KOPT-K1 (cell line): ENCODE measurements at regions not wholly inside any gene's neighbourhood (a gene's known extent, or its start where the extent isn't known, plus 50 kb on each side); places are given as distances from the start of the nearest gene placed in this dataset.

ENCODE experiments used
- H3K27ac ChIP-seq: fragments of 200-600 bp; sonication (generic); 2 replicates; pipeline ENCODE4 v1.5.1; 2016; ENCODE audit warnings: antibody characterized with exemption, mild to moderate bottlenecking, low read depth, low read length; ENCODE audit not compliant: poor library complexity, severe bottlenecking
- H3K36me3 ChIP-seq: fragments of 200-600 bp; sonication (generic); 2 replicates; pipeline ENCODE4 v1.5.1; 2017; ENCODE audit warnings: antibody characterized with exemption, mild to moderate bottlenecking, low read length, moderate library complexity; ENCODE audit not compliant: insufficient read depth
- H3K9me3 ChIP-seq: fragments of 200-600 bp; sonication (generic); 2 replicates; pipeline ENCODE4 v1.5.1; 2017; ENCODE audit warnings: antibody characterized with exemption, low read length, mild to moderate bottlenecking; ENCODE audit not compliant: insufficient read depth, poor library complexity, severe bottlenecking

DNA sequence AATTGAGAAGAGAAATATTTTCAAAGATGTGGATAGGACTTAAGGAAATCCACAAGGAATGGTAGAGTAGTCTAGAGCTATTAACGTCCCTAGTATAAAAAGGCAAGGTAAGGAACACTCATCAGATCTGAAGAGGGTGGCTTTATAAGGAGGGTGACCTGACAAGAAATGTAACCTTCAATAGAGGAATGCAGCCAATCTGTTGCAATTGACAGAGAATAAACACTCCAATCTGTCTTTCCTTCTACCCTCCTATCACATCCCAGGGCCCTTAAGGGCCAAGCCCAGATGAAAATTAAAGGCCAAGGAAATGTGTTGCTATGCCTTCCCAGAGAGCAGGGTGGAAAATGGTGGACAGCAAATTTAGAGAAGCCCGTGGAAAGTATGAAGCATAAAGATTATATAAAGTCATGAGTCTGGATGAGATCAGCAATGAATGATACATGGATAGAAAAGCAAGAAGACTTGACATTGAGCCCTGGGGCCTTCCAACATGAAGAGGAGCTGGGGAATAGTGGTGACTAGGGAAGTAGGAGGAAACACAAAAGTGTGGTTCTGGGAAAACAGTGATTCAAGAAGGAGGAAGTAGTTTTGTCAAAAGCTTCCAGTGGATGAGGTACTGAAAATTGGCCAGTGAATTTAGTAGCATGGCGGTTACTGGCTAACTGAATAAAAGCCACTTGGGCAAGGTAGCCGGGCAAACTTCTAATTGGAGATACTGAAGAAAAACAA is 270.6 kb upstream of the TANK start:
- Histone ChIP-seq H3K36me3 (no peaks in the 10 kb centered on the region), H3K27ac (no peak overlapping the region), H3K9me3 (no peaks in the 10 kb centered on the region)

DNA sequence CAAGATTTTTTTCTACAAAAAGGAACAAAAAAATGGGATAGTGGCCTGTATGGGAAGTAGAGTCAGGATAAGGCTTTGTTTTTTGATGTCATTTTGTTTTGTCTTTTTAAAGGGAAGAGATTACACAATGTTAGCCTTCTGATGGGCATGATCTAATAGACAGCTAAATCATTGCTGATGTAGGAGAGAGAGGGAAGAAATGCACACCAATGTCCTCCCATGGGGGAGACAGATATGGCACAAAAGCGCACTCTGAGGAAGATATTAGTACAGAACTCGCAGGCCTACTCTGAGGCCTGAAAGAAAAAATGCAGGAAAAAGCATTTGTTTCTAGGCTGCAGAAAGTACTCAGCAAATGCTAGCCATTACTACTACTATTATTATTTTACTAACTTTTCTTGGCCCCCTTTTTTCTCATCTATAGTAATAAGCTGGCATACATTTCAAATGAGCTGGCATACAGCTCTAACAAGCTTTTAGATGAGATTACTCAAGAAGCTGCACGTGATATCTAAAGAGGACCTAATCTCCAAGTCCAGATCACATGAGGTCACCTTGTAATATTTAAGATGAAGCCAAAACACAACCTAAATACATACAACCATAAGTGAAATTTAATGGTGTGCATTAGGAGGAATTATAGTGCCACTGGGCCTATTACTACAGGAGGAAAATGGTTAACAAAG is 269.4 kb upstream of the TANK start:
- H3K36me3 ChIP-seq = no peaks in the 10 kb centered on the region
- no peak overlapping the region for H3K27ac ChIP-seq
- H3K9me3 ChIP-seq = no peaks in the 10 kb centered on the region

DNA sequence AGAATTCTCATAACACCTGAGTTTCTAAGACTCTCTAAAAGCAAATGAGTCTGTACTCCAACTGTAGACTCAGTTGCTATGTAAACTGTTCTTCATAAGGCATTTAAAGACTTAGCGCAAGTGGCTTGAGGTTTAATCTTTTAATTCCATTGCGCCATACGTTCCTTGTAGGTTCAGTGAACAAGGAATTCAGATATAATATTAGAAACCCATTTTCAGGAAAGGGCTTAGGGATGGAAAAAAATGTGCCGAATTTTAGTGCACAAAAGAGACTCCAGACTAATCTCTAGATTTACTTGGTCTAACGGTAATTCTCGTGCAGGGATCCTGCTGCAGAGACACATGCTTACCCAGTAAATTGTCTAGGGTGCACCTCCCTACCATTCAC is 268.9 kb upstream of the TANK start:
- Histone ChIP-seq H3K27ac (no peak overlapping the region), H3K9me3 (no peaks in the 10 kb centered on the region), H3K36me3 (no peaks in the 10 kb centered on the region)

DNA sequence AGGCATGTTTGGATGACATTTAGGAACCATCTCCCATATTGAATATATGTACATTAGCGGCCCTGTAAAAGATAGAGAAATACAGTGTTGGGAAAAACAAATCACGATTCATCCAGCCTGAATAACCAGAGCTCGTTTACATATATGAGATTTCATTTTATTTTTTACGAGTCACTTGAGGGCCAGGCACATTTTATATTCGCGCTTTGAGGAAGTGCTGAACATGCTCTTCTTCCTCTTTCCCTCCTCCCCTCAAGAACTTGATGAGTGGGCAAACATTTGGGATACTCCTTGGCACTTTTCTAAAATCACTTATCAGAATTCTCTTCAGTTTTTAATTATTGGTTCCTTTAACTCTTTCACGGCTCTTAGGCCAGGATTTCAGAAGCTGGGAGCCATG is 268.0 kb upstream of the TANK start:
- no peaks in the 10 kb centered on the region for H3K9me3 ChIP-seq
- H3K36me3 ChIP-seq = no peaks in the 10 kb centered on the region
- H3K27ac ChIP-seq = no peak overlapping the region

DNA sequence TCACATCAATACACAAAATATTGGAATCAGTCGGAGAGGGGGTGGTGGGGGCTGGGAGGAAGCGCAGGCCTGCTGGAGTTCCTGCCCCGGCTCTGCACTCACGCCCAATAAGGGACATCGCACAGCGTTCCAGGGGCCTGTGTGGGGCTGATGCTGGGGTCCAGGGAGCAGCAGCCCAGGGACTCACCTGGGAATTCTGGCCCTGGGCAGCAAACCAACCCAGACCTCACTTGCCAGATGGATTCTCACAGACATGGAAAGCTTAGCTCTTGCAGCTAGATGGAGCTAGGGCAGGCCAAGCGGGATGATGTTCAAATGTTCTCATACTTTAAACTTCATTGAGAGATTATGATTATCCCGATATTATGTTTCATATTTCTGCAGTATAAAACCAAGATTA is 266.6 kb upstream of the TANK start:
- Histone ChIP-seq H3K9me3 (no peaks in the 10 kb centered on the region), H3K27ac (no peak overlapping the region), H3K36me3 (no peaks in the 10 kb centered on the region)

DNA sequence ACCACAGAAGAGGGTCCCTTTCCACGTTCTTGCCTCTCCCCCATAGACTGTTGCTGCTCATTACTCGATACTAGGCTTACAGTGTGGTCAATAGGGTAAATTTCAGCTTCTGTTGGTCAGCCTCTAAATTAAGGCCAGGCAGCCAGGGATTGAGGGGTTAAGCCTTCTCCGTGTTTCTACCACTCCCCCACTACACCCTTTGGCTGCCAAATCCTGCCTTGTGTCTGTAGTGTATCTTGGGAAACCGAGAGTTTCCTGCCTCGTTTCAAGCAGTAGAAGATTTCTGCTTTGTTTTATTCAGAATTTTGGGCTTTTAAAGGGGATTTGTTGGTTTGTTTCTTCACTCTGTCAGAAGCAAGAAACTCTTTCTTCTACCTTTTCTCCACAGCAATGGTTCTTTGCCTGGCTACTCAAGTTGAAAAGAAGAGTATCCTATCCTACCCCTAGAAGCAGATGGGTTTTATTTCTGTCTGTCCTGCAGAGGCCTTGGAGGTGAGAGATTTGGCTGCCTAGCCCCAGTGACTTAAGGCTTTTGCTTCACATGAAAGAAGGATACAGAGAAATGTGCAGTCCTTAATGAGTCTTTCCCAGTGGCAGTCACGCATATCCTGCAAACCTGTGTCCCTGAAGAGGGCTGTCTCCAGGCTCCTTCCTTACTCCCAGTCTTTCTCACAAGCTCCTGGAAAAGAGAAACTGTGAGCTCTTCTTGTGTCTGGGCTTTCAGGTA is 261.5 kb upstream of the TANK start:
- H3K9me3 ChIP-seq = no peaks in the 10 kb centered on the region
- H3K27ac ChIP-seq = no peak overlapping the region
- H3K36me3 ChIP-seq = no peaks in the 10 kb centered on the region

DNA sequence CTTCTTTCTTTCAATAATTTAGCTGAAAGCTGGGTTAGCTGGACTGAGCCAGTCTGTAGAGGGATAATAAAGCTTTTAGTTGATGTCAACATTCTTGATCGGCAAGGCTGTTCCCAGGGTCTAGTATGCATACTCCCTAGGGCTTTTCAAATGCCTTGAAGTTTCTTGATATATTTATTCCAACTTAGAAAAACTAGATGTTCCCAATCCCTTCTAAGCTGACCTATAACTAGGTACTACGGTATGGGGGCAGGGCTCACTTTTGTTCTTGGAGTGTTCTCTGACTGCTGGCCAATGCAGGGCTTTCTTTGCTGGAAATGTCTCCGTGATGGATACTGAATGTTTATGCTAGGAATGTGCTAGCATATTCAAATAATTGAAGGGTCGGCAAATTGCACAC is 258.6 kb upstream of the TANK start:
- Histone ChIP-seq H3K27ac (no peak overlapping the region), H3K9me3 (no peaks in the 10 kb centered on the region), H3K36me3 (no peaks in the 10 kb centered on the region)

DNA sequence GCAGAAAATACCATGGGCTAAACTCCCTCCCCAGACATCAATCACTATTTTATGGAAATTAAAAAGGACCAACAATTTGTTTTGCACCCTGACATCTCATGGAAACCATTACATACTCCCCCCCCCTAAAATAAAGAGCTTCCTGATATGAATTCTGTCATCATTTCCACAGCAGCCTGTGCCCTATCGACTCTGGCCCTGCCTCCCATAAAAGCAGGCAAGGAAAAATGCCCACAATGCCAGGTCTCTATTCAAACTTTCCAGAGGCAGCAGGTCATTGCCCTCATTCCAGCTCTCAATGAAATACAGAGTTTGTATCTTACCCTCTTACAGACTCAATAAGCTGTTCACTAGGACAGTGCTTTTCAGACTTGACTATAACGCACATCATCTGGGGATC is 254.4 kb upstream of the TANK start:
- H3K36me3 ChIP-seq = no peaks in the 10 kb centered on the region
- no peaks in the 10 kb centered on the region for H3K9me3 ChIP-seq
- no peak overlapping the region for H3K27ac ChIP-seq

DNA sequence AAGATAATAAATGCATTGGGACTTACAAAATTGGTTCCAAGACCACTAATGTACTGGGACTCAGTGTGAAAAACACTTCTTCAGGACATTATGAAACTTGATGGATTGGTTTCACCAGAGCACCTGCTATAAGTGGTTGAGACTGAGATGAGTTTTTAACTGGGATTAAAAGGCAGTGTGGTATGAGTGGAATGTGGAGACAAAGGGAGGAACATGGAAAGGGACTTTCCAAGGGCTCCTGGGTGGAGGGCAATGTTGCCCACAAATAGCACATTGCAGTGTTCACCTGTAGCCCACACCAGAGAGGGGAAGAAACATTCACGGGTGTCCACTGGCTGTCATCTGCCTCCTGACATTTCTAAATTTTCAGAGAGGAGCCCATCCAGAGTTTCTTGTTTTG is 253.3 kb upstream of the TANK start:
- Histone ChIP-seq H3K9me3 (no peaks in the 10 kb centered on the region), H3K27ac (no peak overlapping the region), H3K36me3 (no peaks in the 10 kb centered on the region)

DNA sequence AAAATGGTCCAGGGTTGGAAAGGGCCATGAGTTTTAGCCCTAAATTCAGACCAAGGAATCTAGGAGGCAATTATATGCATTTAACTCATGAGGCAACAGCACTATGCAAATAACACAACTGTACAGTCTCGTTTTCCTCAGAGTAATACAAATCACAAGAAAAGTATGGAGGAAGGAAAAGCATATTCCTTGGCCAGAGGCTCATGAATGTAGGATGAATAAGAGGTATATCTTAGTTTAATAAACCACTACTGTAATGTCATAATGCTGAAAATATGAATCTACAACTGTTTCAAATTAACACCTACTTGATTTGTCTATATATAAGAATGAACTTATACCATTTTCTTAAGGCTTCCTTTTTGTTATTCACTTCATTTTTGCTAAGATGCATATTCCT is 252.5 kb upstream of the TANK start:
- Histone ChIP-seq H3K27ac (no peak overlapping the region), H3K9me3 (no peaks in the 10 kb centered on the region), H3K36me3 (no peaks in the 10 kb centered on the region)

DNA sequence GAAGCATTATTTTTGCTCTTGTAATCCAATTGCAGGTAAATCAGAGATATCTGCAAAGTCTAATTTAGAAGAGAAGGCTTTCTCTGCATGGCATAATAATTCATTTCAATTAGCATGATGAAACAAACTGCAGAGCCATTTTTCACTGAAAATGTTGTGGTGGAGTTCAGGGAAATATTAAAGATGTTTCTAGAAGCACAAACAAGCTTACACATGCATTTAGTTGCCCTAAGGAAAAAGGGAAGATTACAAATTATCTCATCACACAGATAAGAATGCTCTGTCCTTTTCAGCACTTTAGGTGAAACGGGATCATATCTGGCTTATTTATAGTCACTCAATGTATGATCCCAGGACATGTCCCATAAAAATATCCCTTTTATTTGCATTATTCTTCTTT is 252.1 kb upstream of the TANK start:
- Histone ChIP-seq H3K27ac (no peak overlapping the region), H3K9me3 (no peaks in the 10 kb centered on the region), H3K36me3 (no peaks in the 10 kb centered on the region)

DNA sequence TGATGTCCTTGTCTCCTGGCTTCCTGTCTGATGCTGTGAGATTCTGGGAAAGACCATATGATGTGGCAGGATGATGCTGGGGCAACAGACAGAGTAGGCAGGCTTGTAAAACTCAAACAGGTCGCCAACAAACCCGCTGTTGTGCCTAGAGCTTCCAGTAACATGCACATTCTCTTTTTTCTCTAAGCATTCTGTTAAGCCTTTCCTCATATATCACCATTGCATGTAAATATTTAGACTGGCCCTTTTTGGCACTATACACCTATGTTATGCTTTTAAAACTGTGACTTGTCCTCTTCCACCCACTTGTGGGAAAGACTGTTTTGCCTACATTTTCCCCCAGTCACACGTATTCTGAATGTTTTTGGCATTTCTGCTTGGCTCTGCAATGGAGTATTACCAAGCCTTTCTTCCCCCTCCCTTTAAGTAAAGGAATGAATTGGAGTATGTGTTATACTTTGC is 250.4 kb upstream of the TANK start:
- Histone ChIP-seq H3K27ac (no peak overlapping the region), H3K36me3 (no peaks in the 10 kb centered on the region), H3K9me3 (no peaks in the 10 kb centered on the region)

DNA sequence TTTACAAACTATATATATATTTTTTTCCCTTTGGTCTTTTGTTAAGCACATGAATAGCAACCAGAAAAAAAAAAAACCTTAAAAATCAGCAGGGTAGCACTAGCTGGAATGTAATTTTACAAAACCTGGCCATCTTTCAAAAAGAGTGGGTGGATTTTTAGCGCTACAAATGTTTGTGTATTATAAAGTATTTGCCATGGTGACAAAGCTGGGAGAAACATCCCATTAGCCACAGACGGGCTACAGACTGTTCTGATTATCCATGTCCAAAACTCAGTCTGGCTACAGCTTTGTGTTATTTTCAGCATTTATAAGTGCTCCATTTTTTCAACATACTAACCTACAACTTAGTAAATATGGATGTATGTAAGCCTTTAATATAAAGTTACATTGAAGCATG is 249.5 kb upstream of the TANK start:
- no peaks in the 10 kb centered on the region for H3K36me3 ChIP-seq
- H3K27ac ChIP-seq = no peak overlapping the region
- H3K9me3 ChIP-seq = no peaks in the 10 kb centered on the region

DNA sequence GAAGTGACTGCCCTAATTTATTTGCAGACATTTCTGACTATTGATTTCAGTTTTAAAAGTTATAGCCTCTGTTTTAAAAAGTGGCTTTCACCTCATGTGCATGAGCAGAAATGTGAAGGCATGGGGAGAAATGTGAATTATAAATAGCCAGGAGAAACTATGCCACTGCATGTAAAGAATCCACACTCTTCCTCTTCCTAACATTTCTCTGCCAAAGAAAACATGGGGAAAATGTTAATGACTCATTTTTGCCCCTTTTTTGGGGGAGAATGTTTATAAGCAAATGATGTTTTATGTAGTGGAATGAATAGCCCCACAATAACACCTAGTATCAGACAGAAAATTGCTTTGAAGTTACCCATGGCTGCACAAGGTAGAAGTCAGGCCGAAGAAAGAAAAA is 249.0 kb upstream of the TANK start:
- Histone ChIP-seq H3K27ac (no peak overlapping the region), H3K36me3 (no peaks in the 10 kb centered on the region), H3K9me3 (no peaks in the 10 kb centered on the region)

DNA sequence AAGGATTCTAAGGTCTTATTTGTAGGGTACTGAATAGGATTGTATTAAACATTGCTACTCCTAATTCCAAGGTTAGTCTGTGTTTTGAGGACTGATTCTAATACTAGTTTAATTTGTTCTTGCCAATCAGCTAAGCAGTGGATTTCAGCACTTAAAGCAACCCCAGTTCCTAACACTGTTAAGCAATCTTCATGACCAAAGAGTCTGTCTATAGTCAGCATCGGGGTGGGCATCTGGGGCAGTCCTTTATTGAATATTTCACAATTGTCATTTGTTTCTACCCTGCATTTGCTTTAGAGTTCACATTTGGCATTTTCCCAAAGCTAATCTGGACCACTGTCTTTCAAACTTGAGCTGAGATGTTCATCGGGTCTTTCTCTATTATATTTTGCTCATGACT is 248.0 kb upstream of the TANK start:
- no peak overlapping the region for H3K27ac ChIP-seq
- H3K9me3 ChIP-seq = no peaks in the 10 kb centered on the region

More for the DNA sequence above, 248.0 kb upstream of the TANK start:
- H3K36me3 ChIP-seq = no peaks in the 10 kb centered on the region
